Calu3 (cell line): ENCODE measurements at regions not wholly inside any gene's neighbourhood (a gene's known extent, or its start where the extent isn't known, plus 50 kb on each side); places are given as distances from the start of the nearest gene placed in this dataset.
"Not testable (repeated sequence)": the region's sequence is repeated elsewhere in the genome, so short reads cannot be mapped to it uniquely, and the experiment has no call there.

Source experiments
- BruUV-seq: library from RNA; stranded (reverse); fragments of 400-500 nt; replicated peaks from 2 replicates; lab custom pipeline; 2021; lab: Mats Ljungman, UMichigan
- CTCF ChIA-PET: fragments of 300-600 bp; sonication (Branson Sonifier 250); formaldehyde crosslinking; loops from one replicate; lab custom pipeline; 2022; ENCODE audit warnings: antibody characterized with exemption; lab: Charles Lee
- DNase-seq: peaks from one replicate; pipeline ENCODE4 v3.0.0; 2022
- H3K27ac Mint-ChIP-seq: one replicate; pipeline ENCODE4 v1.8.0; 2022; ENCODE audit warnings: mixed read lengths; ENCODE audit not compliant: unreplicated experiment
- H3K27me3 Mint-ChIP-seq: one replicate; pipeline ENCODE4 v1.8.0; 2022; ENCODE audit warnings: mixed read lengths; ENCODE audit not compliant: unreplicated experiment
- H3K36me3 Mint-ChIP-seq: one replicate; pipeline ENCODE4 v1.8.0; 2022; ENCODE audit warnings: mild to moderate bottlenecking, moderate library complexity, mixed read lengths; ENCODE audit not compliant: insufficient read depth, unreplicated experiment
- H3K4me1 Mint-ChIP-seq: one replicate; pipeline ENCODE4 v1.8.0; 2022; ENCODE audit warnings: mild to moderate bottlenecking, low read depth, mixed read lengths; ENCODE audit not compliant: unreplicated experiment
- H3K4me3 Mint-ChIP-seq: one replicate; pipeline ENCODE4 v1.8.0; 2022; ENCODE audit warnings: mild to moderate bottlenecking, low read depth, moderate library complexity, mixed read lengths; ENCODE audit not compliant: unreplicated experiment
- H3K9me3 Mint-ChIP-seq: one replicate; pipeline ENCODE4 v1.8.0; 2022; ENCODE audit warnings: low read depth, mixed read lengths; ENCODE audit not compliant: unreplicated experiment
- intact Hi-C: fragments of 100-400 bp; cut with micrococcal nuclease; formaldehyde crosslinking; loops from one replicate; pipeline ENCODE4 v1.10.0; 2022; ENCODE audit not compliant: unreplicated experiment
- TF ChIP-seq, protein P1 (sequence below): fragments of 200-600 bp; IDR thresholded peaks from one replicate; pipeline ENCODE4 v1.8.0; 2022; ENCODE audit warnings: antibody characterized with exemption; ENCODE audit not compliant: unreplicated experiment

DNA sequence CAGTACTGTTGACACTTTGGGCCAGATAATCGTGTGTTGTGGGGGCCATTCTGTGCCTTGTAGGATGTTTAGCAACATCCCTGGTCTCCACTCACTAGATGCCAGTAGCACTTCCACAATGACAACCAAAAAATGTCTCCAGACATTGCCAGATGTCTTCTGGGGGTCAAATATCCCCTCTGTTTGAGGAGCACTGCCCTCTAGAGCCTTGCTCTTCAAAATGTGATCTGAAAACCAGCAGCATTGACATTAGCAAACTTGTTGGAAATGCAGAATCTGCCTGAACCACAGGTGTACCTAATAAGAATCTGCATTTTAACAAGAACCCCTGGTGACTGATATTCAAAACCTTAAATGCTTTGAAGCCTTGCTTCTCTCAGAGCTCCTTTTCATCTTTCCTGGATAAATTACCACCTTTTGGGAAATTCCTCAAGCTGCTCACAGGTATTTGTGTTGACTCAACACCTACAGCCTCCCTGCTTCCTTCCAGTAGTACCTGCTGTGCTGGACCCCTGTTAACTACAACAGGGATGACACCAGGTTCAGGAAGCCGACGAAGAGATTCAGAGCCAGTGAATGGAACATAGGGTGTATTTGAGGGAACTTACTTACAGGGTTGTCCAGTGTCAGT lies 459.0 kb upstream of the NR3C2 start:
- Mint-ChIP-seq H3K4me1 (no peaks in the 10 kb centered on the region), H3K27ac (no peak overlapping the region), H3K4me3 (no peak overlapping the region), H3K9me3 (no peaks in the 10 kb centered on the region), H3K27me3 (no peaks in the 10 kb centered on the region), H3K36me3 (no peaks in the 10 kb centered on the region)
- CTCF ChIA-PET = no interaction called here
- DNase-seq = no peak
- BruUV-seq = no TSS peak
- TF ChIP-seq, protein P1, sequence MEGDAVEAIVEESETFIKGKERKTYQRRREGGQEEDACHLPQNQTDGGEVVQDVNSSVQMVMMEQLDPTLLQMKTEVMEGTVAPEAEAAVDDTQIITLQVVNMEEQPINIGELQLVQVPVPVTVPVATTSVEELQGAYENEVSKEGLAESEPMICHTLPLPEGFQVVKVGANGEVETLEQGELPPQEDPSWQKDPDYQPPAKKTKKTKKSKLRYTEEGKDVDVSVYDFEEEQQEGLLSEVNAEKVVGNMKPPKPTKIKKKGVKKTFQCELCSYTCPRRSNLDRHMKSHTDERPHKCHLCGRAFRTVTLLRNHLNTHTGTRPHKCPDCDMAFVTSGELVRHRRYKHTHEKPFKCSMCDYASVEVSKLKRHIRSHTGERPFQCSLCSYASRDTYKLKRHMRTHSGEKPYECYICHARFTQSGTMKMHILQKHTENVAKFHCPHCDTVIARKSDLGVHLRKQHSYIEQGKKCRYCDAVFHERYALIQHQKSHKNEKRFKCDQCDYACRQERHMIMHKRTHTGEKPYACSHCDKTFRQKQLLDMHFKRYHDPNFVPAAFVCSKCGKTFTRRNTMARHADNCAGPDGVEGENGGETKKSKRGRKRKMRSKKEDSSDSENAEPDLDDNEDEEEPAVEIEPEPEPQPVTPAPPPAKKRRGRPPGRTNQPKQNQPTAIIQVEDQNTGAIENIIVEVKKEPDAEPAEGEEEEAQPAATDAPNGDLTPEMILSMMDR = no peak
- intact Hi-C loops = no loop called here

DNA sequence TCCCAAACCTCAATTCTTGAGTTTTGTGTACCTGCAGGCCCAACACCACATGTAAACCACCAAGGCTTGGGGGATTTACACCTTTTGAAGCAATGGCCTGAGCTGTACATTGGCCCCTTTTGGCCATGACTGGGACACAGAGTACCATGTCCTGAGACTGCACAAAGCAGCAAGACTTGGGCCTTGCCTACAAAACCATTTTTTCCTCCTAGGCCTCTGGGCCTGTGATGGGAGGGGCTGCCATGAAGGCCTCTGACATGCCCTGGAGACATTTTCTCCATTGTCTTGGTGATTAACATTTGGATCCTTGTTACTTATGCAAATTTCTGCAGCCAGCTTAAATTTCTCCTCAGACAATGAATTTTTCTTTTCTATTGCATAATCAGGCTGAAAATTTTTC lies 455.9 kb upstream of the NR3C2 start:
- H3K36me3 Mint-ChIP-seq, DNase-seq, H3K27me3 Mint-ChIP-seq, intact Hi-C loops, H3K4me1 Mint-ChIP-seq, H3K9me3 Mint-ChIP-seq, H3K27ac Mint-ChIP-seq, CTCF ChIA-PET, BruUV-seq, H3K4me3 Mint-ChIP-seq: not testable (repeated sequence)

DNA sequence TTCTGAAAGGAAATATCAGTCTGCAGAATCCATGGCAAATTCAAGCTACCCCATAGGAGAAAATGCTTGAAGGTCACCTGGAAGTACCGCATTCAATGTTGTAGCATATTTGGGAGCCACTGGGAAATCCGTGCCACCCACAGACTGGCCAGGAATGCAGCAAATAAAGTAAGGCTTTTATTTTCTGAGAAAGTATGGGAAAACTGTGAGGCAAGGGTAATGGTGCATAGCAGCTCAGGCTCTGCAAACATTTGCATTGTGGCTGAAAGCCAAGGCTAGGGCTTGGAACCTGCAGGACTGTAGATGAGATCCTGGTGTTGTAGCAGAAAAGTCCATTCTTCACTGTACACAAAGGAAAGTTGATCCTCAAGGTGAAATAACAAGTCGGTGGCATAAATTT lies 450.9 kb upstream of the NR3C2 start:
- TF ChIP-seq, protein P1 = no peak
- H3K4me1 Mint-ChIP-seq = no peaks in the 10 kb centered on the region
- H3K9me3 Mint-ChIP-seq = peaks cover 1% of the 10 kb centered on the region
- intact Hi-C loops = no loop called here
- BruUV-seq = no TSS peak
- DNase-seq = no peak
- no peaks in the 10 kb centered on the region for H3K27me3 Mint-ChIP-seq
- no peaks in the 10 kb centered on the region for H3K36me3 Mint-ChIP-seq
- CTCF ChIA-PET = no interaction called here
- H3K27ac Mint-ChIP-seq = no peak overlapping the region
- H3K4me3 Mint-ChIP-seq = no peak overlapping the region

DNA sequence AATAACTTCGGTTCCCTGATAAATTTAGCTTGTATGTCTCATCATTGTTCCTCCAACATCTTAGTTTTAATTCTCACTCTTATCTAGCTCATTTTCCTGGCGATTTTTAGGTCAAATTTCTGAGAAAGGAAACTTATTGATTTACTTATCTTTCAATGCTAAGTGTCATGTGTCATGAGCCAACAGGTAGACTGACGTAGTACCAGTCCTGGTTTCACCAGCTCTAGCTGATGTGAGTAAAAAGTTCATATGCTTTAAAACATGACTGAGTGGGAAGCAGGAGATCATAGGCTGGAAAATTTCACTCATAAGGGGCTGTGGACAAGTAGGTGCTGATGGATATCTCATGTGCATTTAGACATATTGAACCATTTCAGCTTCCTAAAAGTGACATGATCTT lies 441.7 kb upstream of the NR3C2 start:
- no peak for DNase-seq
- Mint-ChIP-seq H3K9me3 (peaks cover 2% of the 10 kb centered on the region), H3K27ac (peak overlapping the region; percentile 58), H3K36me3 (no peaks in the 10 kb centered on the region), H3K4me1 (no peaks in the 10 kb centered on the region), H3K27me3 (no peaks in the 10 kb centered on the region), H3K4me3 (no peak overlapping the region)
- intact Hi-C loops = no loop called here
- no TSS peak for BruUV-seq
- TF ChIP-seq, protein P1 = no peak
- CTCF ChIA-PET = no interaction called here

DNA sequence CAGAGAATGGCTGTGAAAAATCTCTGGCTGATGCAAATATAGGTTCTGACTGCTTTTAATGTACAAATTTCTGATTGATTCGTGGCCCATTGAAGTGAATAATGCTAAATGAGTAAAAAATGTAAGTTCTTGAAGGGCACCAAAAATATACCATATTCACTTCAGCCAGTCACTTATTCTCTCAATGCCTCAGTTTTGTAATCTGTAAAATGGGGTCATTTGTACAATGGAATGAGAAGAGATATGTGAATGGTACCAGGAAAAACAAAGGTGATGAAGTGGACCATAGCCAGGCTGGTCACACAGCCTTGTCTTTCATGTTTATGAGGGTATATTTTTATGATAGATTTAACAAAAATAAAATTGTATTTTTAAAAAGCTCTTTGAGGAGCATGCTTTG lies 441.2 kb upstream of the NR3C2 start:
- Mint-ChIP-seq H3K4me1 (no peaks in the 10 kb centered on the region), H3K27me3 (no peaks in the 10 kb centered on the region), H3K27ac (peak overlapping the region; percentile 58), H3K36me3 (no peaks in the 10 kb centered on the region), H3K4me3 (no peak overlapping the region), H3K9me3 (peaks cover 2% of the 10 kb centered on the region)
- no peak for DNase-seq
- TF ChIP-seq, protein P1 = no peak
- intact Hi-C loops = no loop called here
- CTCF ChIA-PET = no interaction called here
- BruUV-seq = no TSS peak
